GM23338 (cell line): ENCODE measurements at regions not wholly inside any gene's neighbourhood (a gene's known extent, or its start where the extent isn't known, plus 50 kb on each side); places are given as distances from the start of the nearest gene placed in this dataset.

ENCODE experiments used
- ATAC-seq: fragments of 200-7000 bp; cut with Tn5 transposase; 3 replicates; pipeline ENCODE4 v1.9.1; 2020
- DNase-seq: peaks from one replicate; pipeline ENCODE4 v3.0.0-alpha.2; 2015; ENCODE audit warnings: low spot score
- H2AFZ ChIP-seq: fragments of 200-600 bp; sonication (generic); 2 replicates; pipeline ENCODE4 v1.8.0; 2016; ENCODE audit warnings: antibody characterized with exemption, mild to moderate bottlenecking, moderate library complexity
- H3F3A ChIP-seq: fragments of 200-600 bp; sonication (generic); replicated peaks from 2 replicates; pipeline ENCODE4 v1.8.0; 2017; ENCODE audit warnings: antibody characterized with exemption, mixed run types, low read depth
- H3K27ac ChIP-seq: fragments of 200-600 bp; sonication (generic); 2 replicates; pipeline ENCODE4 v1.6.1; 2016; ENCODE audit warnings: low read depth
- H3K27me3 ChIP-seq: fragments of 200-600 bp; sonication (generic); 2 replicates; pipeline ENCODE4 v1.8.0; 2016; ENCODE audit warnings: mild to moderate bottlenecking, mixed run types, moderate library complexity; ENCODE audit not compliant: insufficient read depth
- H3K36me3 ChIP-seq: fragments of 200-600 bp; sonication (generic); 2 replicates; pipeline ENCODE4 v1.8.0; 2016; ENCODE audit warnings: mild to moderate bottlenecking; ENCODE audit not compliant: insufficient read depth
- H3K4me1 ChIP-seq: fragments of 200-600 bp; sonication (generic); 2 replicates; pipeline ENCODE4 v1.8.0; 2016; ENCODE audit warnings: mild to moderate bottlenecking, moderate library complexity; ENCODE audit not compliant: insufficient read depth
- H3K4me2 ChIP-seq: fragments of 200-600 bp; sonication (generic); 2 replicates; pipeline ENCODE4 v1.7.1; 2017; ENCODE audit warnings: mixed run types
- H3K4me3 ChIP-seq: fragments of 200-600 bp; sonication (generic); 2 replicates; pipeline ENCODE4 v1.6.1; 2016; ENCODE audit warnings: mixed run types
- H3K79me2 ChIP-seq: fragments of 200-600 bp; sonication (generic); replicated peaks from 2 replicates; pipeline ENCODE4 v1.8.0; 2017; ENCODE audit warnings: mild to moderate bottlenecking; ENCODE audit not compliant: insufficient read depth
- H3K9me2 ChIP-seq: fragments of 200-600 bp; sonication (generic); 2 replicates; pipeline ENCODE4 v1.8.0; 2017; ENCODE audit not compliant: insufficient read depth
- H4K20me1 ChIP-seq: fragments of 200-600 bp; sonication (generic); replicated peaks from 2 replicates; pipeline ENCODE4 v1.8.0; 2017; ENCODE audit warnings: mild to moderate bottlenecking; ENCODE audit not compliant: insufficient read depth
- H3K27ac Mint-ChIP-seq: 2 replicates; pipeline ENCODE4 v1.8.0; 2020; ENCODE audit warnings: inconsistent platforms, mild to moderate bottlenecking, moderate library complexity, mixed read lengths
- H3K27me3 Mint-ChIP-seq: 3 replicates; pipeline ENCODE4 v1.8.0; 2022; ENCODE audit warnings: low read depth, mild to moderate bottlenecking, moderate library complexity, mixed read lengths, inconsistent platforms; ENCODE audit not compliant: insufficient read depth, poor library complexity
- H3K36me3 Mint-ChIP-seq: 3 replicates; pipeline ENCODE4 v1.8.0; 2021; ENCODE audit warnings: low read depth, mild to moderate bottlenecking, inconsistent platforms, moderate library complexity, mixed read lengths
- H3K4me1 Mint-ChIP-seq: 3 replicates; pipeline ENCODE4 v1.8.0; 2020; ENCODE audit warnings: mild to moderate bottlenecking, inconsistent platforms, mixed read lengths
- H3K4me3 Mint-ChIP-seq: 3 replicates; pipeline ENCODE4 v1.8.0; 2021; ENCODE audit warnings: moderate library complexity, mild to moderate bottlenecking, inconsistent platforms, mixed read lengths
- H3K9me3 Mint-ChIP-seq: 3 replicates; pipeline ENCODE4 v1.8.0; 2020; ENCODE audit warnings: moderate library complexity, mild to moderate bottlenecking, inconsistent platforms, mixed read lengths
- CREB1 ChIP-seq: fragments of 250-450 bp; sonication (Bioruptor Pico); IDR thresholded peaks from 2 replicates; pipeline ENCODE4 v1.5.0; 2020; ENCODE audit warnings: low read depth, mild to moderate bottlenecking, moderate library complexity
- CTCF ChIP-seq, 2 experiments: fragments of 200-600 bp in 1 of 2; sonication (generic) in 1 of 2; conservative IDR thresholded peaks; 2 replicates each; pipeline versions ENCODE4 v1.5.1 to v1.6.1; 2016 to 2017; ENCODE audit warnings: antibody characterized with exemption in 2 of 2, low read depth in 2 of 2, mild to moderate bottlenecking in 2 of 2, moderate library complexity in 1 of 2
- EZH2 ChIP-seq: fragments of 200-600 bp; sonication (generic); IDR thresholded peaks from one replicate; pipeline ENCODE4 v1.8.0; 2017; ENCODE audit warnings: antibody characterized with exemption, mild to moderate bottlenecking, low read depth; ENCODE audit not compliant: unreplicated experiment
- EZH2phosphoT487 ChIP-seq: fragments of 200-600 bp; sonication (generic); IDR thresholded peaks from one replicate; pipeline ENCODE4 v1.8.1; 2018; ENCODE audit warnings: antibody characterized with exemption; ENCODE audit not compliant: unreplicated experiment
- JUNB ChIP-seq: IDR thresholded peaks from one replicate; pipeline ENCODE4 v1.6.1; 2016; ENCODE audit warnings: antibody characterized with exemption; ENCODE audit not compliant: unreplicated experiment
- NANOG ChIP-seq: IDR thresholded peaks from 2 replicates; pipeline ENCODE4 v1.6.1; 2016; ENCODE audit warnings: antibody characterized with exemption, borderline replicate concordance
- POLR2AphosphoS5 ChIP-seq: IDR thresholded peaks from 2 replicates; pipeline ENCODE4 v1.6.1; 2016; ENCODE audit warnings: antibody characterized with exemption, low read depth
- REST ChIP-seq: IDR thresholded peaks from one replicate; pipeline ENCODE4 v1.6.1; 2018; ENCODE audit warnings: antibody characterized with exemption; ENCODE audit not compliant: unreplicated experiment
- STAT1 ChIP-seq: IDR thresholded peaks from one replicate; pipeline ENCODE4 v1.6.1; 2016; ENCODE audit warnings: antibody characterized with exemption; ENCODE audit not compliant: unreplicated experiment
- ZNF114 ChIP-seq: fragments of 250-450 bp; sonication (Bioruptor Pico); IDR thresholded peaks from 2 replicates; pipeline ENCODE4 v1.5.0; 2020; ENCODE audit warnings: mild to moderate bottlenecking, moderate library complexity
- ZNF331 ChIP-seq: fragments of 250-450 bp; sonication (Bioruptor Pico); IDR thresholded peaks from 2 replicates; pipeline ENCODE4 v1.5.0; 2020; ENCODE audit warnings: low read depth, mild to moderate bottlenecking, moderate library complexity
- ZNF462 ChIP-seq: fragments of 250-450 bp; sonication (Bioruptor Pico); IDR thresholded peaks from 2 replicates; pipeline ENCODE4 v1.5.0; 2020; ENCODE audit warnings: mild to moderate bottlenecking, moderate library complexity

GRCh38 chr6:22095836-22096235, 201.0 kb downstream of the PRL start:
- peaks cover 13% of the 10 kb centered on the region for H3K4me1 Mint-ChIP-seq
- Histone ChIP-seq H3K4me2 (no peak overlapping the region), H2AFZ (no peak overlapping the region), H4K20me1 (no peaks in the 10 kb centered on the region), H3K4me1 (no peaks in the 10 kb centered on the region; the same call in 1 of the 2 replicates), H3K79me2 (no peaks in the 10 kb centered on the region), H3K36me3 (no peaks in the 10 kb centered on the region), H3K9me2 (no peaks in the 10 kb centered on the region), H3K27me3 (no peaks in the 10 kb centered on the region), H3K4me3 (no peak overlapping the region), H3F3A (no peaks in the 10 kb centered on the region), H3K27ac (no peak overlapping the region)
- no peak for DNase-seq
- H3K36me3 Mint-ChIP-seq = no peaks in the 10 kb centered on the region
- peaks cover 2% of the 10 kb centered on the region for H3K27me3 Mint-ChIP-seq
- H3K4me3 Mint-ChIP-seq = no peak overlapping the region
- no peak for TF ChIP-seq ZNF114
- no peak for TF ChIP-seq POLR2AphosphoS5
- no peak for TF ChIP-seq JUNB
- TF ChIP-seq EZH2phosphoT487 = no peak
- TF ChIP-seq STAT1 = no peak
- TF ChIP-seq CTCF (conservative IDR thresholded peaks at IDR 0.05; ENCODE audit: low read depth in 2 of 2) = no peak
- TF ChIP-seq REST = no peak
- TF ChIP-seq ZNF331 (CRISPR knock-in tag) = no peak
- TF ChIP-seq ZNF462 (CRISPR knock-in tag) = no peak
- no peak for TF ChIP-seq CREB1 (CRISPR knock-in tag)
- no peak for TF ChIP-seq NANOG
- no peak for TF ChIP-seq EZH2
- peak overlapping the region; percentile 76; the same call in 1 of the 2 replicates for H3K27ac Mint-ChIP-seq
- no peaks in the 10 kb centered on the region for H3K9me3 Mint-ChIP-seq
- ATAC-seq = no peak
